ENCODE measurements at regions not wholly inside any gene's neighbourhood (a gene's known extent, or its start where the extent isn't known, plus 50 kb on each side); places are given as distances from the start of the nearest gene placed in this dataset.

GRCh38 chr2:105497094-105497493, 98.2 kb upstream of the FHL2 start:
- no peak for TF ChIP-seq POLR2A (IDR thresholded peaks at IDR 0.05; ENCODE audit: low read depth, low read length)
- no peak for TF ChIP-seq TAF1 (IDR thresholded peaks at IDR 0.05; ENCODE audit: low read depth, low read length)
- no peak for TF ChIP-seq POLR2AphosphoS5 (IDR thresholded peaks at IDR 0.05; ENCODE audit: low read depth, low read length)
